Retinal pigment epithelial cell (primary cell): ENCODE measurements at regions not wholly inside any gene's neighbourhood (a gene's known extent, or its start where the extent isn't known, plus 50 kb on each side); places are given as distances from the start of the nearest gene placed in this dataset.

Experiments
- DNase-seq: peaks from one replicate; pipeline ENCODE4 v3.0.0-alpha.2; 2010; ENCODE audit warnings: low read depth
- H3K4me3 ChIP-seq: 2 replicates; pipeline ENCODE4 v1.5.1; 2011; ENCODE audit warnings: mild to moderate bottlenecking, low read length, control low read depth, moderate library complexity
- TF ChIP-seq, protein P1 (sequence below): conservative IDR thresholded peaks from 2 replicates; pipeline ENCODE4 v1.5.1; 2011; ENCODE audit warnings: low read depth, low read length, control low read depth, inconsistent platforms

DNA sequence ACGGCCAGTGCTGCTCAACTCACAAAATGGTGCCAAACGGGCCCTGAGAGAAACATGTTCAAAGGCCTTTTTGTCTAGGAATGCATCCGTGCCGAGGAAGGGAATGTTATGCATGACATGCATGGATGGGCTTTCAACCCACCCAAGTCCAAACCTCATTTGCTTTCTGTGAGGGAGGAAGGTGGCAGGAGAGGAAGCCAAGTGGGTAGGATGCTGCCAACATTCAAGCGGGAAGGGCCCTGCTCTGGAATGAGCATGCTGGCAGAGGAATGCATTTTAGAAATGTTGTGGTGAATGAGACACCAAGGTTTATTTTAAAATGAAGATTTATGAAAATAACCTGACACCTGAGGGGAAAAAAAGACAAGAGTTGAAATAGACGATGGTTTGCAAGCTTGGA, 479.1 kb downstream of the CCDC171 start:
- DNase-seq: no peak
- TF ChIP-seq, protein P1, sequence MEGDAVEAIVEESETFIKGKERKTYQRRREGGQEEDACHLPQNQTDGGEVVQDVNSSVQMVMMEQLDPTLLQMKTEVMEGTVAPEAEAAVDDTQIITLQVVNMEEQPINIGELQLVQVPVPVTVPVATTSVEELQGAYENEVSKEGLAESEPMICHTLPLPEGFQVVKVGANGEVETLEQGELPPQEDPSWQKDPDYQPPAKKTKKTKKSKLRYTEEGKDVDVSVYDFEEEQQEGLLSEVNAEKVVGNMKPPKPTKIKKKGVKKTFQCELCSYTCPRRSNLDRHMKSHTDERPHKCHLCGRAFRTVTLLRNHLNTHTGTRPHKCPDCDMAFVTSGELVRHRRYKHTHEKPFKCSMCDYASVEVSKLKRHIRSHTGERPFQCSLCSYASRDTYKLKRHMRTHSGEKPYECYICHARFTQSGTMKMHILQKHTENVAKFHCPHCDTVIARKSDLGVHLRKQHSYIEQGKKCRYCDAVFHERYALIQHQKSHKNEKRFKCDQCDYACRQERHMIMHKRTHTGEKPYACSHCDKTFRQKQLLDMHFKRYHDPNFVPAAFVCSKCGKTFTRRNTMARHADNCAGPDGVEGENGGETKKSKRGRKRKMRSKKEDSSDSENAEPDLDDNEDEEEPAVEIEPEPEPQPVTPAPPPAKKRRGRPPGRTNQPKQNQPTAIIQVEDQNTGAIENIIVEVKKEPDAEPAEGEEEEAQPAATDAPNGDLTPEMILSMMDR: no peak
- no peak overlapping the region for H3K4me3 ChIP-seq

DNA sequence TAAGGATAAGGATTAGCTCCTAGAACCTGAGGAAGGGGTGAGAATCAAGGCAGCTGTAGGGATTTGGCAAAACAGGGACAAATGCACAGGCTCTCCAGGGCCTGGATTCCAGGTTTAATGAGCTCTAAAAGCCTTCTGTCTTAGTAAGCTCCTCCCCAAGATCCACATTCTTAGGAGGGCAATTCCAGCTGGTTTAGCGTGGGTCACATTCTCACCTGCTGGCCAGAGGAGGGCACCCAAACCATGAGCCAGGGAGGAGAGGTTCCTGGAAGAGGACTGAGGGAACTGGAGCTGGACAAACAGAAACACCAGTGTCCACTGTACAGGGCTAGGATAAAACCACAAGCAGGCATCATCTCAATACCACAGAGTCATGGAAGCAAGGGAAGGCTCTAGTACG, 480.0 kb downstream of the CCDC171 start:
- TF ChIP-seq, protein P1: peak; percentile 52
- no peak for DNase-seq
- no peak overlapping the region for H3K4me3 ChIP-seq

DNA sequence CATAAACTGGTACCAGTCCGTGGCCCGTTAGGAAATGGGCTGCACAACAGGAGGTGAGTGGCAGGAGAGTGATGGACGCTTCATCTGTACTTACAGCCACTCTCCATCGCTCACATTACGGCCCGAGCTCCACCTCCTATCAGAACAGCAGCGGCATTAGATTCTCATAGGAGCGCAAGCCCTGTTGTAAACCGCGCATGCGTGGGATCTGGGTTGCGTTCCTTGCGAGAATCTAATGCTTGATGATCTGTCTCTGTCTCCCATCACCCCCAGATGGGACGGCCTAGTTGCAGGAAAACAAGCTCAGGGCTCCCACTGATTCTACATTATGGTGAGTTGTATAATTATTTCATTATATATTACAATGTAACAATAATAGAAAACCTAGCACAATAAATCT, 480.4 kb downstream of the CCDC171 start:
- H3K4me3 ChIP-seq: no peak overlapping the region
- no peak for DNase-seq
- TF ChIP-seq, protein P1: no peak

DNA sequence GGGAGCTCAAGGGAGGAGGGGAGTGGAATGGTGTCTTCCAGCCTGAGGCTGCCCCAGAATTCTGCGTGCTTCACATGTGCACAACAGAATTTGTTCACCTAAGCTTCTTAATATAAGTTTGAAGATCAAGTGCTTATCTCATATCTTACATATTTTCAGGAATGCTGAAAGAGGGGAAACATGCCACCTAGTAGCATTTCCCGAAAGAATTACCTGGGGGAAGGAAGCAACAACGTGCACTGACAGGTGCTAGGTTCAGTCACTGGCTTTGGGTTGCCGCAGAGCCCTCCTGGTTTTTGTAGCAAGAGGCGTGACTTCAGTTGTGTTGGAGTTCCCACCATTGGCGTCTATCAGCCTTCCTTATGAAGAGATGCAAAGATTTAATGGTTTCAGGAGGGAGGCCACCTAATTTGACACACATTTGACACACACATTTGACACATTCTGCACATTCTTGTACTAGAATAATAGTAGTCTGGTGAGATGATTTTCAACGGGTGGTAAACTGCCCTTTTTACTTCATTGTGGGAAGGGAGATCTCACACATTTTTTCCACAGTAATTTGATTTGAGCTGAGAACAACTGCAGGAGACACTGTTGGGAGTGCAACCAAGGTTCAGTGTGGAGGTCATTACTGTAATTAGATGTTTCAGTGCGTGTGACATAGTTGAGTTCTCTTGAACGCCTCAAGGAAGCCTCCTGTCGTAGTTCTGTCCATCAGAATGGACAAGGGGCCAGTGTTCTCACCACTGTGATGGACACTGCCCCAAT, 481.3 kb downstream of the CCDC171 start:
- no peak for DNase-seq
- no peak overlapping the region for H3K4me3 ChIP-seq
- TF ChIP-seq, protein P1: no peak

DNA sequence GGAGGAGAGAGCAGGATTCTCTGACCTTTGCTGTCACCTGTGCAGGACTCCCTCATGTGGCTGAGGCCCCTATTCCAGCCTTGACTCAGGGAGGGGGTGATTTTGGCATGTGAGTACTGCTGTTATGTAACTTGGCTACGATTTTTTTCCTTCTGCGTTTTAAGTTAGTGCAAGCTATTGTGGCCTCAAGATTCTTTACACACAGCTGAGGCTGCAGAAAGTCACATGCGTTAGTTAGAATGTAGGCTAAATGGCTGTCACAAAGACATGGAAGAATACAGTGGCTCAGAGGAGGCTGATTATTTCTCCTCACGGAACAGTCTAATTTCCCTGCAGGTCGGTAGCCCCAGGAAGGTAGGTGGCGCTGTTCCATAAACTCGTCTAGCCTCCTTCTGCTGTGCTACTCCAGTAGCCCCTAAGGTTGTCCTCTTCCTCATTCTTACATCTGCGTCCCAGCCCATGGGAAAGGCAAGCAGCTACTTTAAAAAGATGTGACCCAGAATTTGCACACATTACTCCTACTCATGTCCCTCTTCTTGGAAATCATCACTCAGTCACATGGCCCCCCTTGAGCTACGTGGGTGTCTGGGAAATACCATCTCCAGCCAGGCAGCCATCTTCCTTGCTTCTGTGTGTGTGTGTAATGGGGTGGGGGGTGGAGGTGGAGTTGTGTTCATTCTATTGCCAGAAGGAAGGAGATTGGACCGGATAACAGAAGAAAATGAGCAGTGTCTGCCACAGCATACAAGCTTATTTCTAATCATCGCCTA, 486.6 kb downstream of the CCDC171 start:
- TF ChIP-seq, protein P1: peak; percentile 72
- DNase-seq: no peak
- no peak overlapping the region for H3K4me3 ChIP-seq

DNA sequence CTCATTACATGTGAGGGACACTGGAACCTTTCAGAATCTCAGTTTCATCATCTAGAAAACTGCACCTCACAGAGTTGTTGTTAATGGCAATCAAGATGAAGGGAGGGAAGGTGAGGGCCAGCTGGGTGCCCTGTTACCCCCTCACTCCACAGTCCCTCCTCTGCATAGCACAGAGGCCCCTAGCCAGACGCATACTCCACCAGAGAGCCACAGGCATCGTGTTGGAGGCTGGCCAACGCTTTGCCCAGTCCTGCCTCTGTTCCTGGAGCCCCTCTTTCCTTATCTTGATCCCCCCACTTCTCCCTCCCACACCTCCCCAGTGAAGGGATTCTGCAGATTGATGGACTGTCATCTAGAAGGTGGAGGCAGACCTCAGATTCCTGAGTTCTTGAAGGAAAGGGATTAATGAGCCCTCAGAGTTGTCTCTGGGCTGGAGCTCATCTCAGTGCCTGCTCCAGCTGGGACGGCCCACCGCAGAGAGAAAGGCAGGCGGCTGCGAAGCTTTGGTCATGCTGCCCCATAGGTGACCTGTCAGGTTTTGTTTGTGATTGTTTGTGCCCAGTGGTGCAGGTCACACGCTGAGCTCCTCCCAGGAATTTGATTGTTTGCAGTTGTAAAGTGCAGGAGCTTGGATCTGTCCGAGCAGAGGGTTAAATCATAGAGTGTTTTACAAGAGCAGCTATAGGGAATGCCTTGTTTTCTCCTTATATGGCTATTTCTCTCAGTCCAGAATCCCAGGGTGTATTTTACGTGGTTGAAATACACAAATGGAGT, 487.3 kb downstream of the CCDC171 start:
- peak; percentile 71 for DNase-seq
- H3K4me3 ChIP-seq: no peak overlapping the region
- TF ChIP-seq, protein P1: no peak
